ENCODE measurements at regions not wholly inside any gene's neighbourhood (a gene's known extent, or its start where the extent isn't known, plus 50 kb on each side); places are given as distances from the start of the nearest gene placed in this dataset.

DNA sequence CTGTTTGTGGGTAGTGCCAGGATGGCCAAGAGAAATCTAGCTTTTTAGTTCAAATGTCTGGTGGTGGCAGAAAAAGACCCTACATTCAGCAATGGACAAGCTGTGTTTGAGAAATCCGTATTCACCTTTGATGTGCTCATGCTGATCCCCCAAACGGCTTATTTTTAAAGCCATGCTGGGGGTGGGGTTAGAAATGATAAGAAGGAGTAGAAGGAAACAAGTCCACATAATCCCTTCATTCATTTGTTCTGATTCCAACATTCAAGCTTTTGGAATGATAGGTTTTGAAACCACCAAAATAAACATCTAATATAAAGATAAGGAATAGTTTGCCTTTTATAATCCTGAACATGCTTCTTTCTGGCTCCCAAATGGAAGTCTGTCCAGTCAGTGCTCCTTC lies 92.0 kb upstream of the DKK2 start:
- TF ChIP-seq, protein P1, sequence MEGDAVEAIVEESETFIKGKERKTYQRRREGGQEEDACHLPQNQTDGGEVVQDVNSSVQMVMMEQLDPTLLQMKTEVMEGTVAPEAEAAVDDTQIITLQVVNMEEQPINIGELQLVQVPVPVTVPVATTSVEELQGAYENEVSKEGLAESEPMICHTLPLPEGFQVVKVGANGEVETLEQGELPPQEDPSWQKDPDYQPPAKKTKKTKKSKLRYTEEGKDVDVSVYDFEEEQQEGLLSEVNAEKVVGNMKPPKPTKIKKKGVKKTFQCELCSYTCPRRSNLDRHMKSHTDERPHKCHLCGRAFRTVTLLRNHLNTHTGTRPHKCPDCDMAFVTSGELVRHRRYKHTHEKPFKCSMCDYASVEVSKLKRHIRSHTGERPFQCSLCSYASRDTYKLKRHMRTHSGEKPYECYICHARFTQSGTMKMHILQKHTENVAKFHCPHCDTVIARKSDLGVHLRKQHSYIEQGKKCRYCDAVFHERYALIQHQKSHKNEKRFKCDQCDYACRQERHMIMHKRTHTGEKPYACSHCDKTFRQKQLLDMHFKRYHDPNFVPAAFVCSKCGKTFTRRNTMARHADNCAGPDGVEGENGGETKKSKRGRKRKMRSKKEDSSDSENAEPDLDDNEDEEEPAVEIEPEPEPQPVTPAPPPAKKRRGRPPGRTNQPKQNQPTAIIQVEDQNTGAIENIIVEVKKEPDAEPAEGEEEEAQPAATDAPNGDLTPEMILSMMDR (IDR thresholded peaks at IDR 0.05), result no peak
- no peak for TF ChIP-seq POLR2A (IDR thresholded peaks at IDR 0.05)
